Activated T-cell treated with anti-CD3 and anti-CD28 coated beads for 48 hours (primary cell): ENCODE measurements at regions not wholly inside any gene's neighbourhood (a gene's known extent, or its start where the extent isn't known, plus 50 kb on each side); places are given as distances from the start of the nearest gene placed in this dataset.
"Not testable (repeated sequence)": the region's sequence is repeated elsewhere in the genome, so short reads cannot be mapped to it uniquely, and the experiment has no call there.

ENCODE experiments used
- DNase-seq: peaks from one replicate; pipeline ENCODE4 v3.0.0-alpha.2; 2020; ENCODE audit warnings: low read depth

DNA sequence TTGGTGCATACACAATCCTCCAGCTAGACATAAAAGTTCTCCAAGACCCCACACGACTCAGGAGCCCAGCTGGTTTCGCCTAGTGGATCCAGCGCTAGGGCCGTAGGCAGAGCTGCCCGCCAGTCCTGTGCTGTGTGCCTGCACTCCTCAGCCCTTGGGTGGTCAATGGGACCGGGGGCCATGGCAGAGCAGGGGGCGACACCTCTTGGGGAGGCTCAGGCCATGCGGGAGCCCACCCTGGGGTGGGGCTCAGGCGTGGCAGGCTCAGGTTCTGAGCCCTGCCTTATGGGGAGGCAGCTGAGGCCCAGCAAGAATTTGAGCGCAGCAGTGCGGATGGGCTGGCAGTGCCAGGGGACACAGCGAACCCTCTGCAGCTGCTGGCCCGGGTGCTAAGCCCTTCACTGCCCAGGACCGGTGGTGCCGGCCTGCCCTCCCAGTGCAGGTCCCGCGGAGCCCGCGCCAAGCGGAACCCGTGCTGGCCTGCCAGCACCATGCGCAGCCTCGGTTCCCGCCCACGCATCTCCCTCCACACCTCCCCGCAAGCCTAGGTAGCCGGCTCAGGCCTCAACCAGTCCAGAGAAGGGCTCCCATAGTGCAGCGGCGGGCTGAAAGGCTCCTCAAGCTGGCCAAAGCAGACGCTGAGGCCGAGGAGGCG, 1566.6 kb upstream of the SLC39A10 start:
- DNase-seq: no peak

DNA sequence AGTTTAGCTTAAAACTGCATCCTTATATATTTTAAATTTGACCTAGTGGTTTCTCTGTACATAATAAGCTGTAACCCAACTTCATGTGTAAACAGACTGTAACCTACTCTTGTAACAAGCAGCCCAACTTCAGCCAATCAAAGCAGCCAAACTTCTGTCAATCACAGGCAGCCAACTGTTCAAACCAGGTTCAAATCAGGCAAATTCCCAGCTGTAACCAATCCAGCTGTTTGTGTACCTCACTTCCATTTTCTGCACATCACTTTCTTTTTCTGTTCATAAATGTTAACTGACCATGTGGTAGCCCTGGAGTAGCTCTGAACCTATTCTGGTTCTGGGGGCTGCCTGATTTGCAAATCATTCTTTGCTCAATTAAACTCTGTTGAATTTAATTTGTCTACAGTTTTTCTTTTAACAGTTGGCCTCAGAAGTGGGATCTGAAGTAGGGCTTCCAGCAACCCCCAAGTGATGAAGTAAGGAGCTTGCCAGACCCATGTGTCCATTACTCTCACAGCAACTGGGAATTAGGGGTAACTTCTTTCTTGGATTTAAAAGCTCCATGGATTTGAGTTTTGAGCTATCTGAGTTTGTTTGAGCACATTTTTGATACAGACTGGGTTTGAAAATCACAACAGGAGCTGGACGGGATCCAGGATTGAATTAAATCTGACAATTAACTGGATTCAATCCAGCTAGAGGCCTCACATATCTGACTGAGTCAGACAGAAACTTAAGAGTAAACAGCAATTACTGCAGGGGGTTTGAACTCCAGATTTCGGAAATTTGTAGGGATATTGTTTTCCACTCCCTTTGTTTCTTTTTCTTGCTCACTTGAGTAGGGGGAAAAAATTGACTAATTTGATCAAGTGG, 1569.7 kb upstream of the SLC39A10 start:
- DNase-seq: no peak

DNA sequence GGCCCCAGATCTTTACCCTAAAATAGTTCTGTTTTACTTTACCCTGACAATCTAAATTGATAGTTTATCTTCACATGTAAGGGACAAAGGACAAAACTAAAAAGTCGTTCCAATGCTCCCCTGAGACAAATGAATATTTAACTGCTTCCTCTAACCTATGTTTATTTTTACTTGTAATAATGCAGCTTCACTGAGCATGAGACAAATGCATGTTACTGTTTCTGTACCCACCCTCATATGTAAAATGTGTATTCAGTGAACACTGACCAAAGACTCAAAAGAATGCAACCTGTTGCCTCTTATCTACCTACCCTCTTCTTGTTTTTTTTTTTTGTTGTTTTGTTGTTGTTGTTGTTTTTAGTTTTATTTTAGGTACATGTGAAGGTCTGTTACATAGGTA, 1570.9 kb upstream of the SLC39A10 start:
- DNase-seq: no peak

DNA sequence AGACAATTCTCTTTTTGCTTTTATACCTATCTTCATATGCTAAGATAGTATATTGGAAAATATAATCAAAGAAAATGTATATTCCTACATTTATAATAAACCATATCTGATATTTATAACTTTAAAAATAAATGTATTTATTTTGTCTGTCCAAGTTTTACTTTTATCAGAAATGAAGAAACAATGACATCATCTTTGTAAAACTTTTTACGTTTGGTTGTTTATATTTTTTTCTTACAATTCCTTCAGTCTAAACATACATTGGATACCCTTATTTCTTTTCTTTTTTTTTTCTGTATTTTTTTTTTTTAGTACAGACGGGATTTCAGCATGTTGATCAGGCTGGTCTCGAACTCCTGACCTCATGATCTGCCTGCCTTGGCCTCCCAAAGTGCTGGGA, 1577.0 kb upstream of the SLC39A10 start:
- DNase-seq: no peak

DNA sequence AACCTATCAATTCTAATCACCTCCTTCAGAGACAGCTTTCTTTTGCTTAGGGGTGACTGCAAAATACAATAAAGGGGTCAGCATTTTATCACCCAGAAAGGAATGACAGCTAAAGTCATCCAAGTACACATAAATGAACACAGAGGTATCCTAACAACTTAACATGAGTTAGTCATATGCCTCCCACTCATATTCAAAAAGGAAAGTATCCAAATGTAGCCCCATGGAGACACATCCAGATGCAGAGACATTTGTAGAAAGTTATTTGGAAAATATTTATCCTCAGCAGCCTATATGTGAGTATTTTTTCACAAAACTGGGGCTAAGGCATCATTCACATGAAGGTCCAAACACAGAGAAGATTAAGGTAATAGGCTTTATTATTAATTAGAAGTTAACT, 1579.7 kb upstream of the SLC39A10 start:
- DNase-seq: no peak

DNA sequence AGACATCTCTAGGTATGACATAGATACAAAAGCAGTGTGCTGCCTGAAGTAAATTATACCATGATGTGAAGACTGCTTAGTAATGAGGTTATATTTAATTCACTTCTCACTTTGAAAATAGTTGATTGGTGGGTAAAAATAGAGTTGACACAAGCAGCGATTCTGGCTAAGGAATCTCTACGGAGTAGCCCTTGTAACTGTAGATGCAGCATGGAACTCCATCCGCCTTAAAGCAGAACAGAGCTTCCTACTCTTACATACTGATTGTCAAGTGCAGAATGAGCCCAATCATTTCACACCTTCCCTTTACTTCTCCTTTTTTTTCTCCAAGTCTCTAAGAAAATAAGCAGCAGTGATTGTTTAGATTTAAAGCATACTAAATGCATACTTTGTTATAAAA, 1594.6 kb upstream of the SLC39A10 start:
- DNase-seq: no peak

DNA sequence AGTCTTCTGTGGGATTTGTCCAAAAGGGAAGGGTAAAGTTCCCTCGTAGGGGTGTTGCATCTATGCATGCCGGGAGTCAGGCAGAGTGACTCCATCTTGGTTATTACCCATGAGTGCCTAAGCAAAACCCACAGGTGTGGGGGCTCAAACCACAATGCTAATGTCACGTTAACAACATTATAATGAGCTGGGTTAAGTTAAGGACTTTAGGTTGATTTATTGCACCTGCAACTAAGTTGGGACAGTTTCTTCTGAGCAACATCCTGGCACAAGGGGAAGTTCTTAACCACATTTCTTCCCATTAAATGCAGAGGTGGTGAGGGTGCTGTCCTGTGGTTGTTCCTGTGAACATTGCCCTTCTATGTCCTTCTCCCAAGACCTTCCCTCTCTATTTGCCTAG, 1596.8 kb upstream of the SLC39A10 start:
- no peak for DNase-seq

DNA sequence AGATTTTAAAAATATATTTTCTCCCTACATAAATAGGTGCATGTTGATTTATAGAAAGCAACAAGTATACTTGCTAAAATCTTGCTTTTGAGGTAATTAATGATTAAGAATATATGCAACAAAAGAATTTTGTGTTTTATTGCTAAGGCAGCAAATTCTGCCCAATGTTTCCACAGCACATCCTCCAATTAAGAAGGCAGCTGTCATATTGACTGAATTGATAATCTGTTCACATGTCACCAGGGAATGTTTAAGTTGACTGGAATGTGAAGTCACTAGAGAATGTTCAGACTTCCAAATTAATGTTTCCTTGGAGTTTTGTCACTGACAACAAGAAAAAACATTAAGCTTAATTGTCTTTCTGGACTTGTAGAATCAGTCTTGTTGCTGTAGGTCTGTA, 1602.7 kb upstream of the SLC39A10 start:
- DNase-seq: no peak

DNA sequence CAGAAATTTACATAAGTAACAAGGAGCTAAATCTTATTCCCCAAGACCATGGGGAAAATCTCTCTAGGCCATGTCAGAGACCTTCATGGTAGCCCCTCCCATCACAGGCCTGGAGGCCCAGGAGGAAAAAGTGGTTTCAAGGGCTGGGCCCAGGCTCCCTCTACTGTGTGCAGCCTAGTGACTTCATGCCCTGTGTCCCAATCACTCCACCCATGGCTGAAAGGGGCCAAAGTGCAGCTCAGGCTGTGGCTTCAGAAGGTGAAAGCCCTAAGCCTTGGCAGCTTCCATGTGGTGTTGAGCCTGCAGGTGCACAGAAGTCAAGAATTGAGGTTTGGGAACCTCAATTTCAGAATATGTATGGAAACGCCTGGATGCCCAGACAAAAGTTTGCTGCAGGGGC, 1612.7 kb upstream of the SLC39A10 start:
- no peak for DNase-seq

DNA sequence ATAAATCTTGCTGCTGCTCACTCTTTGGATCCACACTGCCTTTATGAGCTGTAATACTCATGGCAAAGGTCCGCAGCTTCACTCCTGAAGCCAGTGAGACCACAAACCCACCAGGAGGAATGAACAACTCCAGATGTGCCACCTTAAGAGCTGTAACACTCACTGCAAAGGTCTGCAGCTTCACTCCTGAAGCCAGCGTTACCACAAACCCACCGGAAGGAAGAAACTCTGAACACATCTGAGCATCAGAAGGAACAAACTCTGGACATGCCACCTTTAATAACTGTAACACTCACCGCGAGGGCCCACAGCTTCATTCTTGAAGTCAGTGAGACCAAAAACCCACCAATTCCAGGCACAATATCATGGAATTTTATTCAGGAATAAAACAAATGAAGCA, 1635.9 kb upstream of the SLC39A10 start:
- not testable (repeated sequence) for DNase-seq

DNA sequence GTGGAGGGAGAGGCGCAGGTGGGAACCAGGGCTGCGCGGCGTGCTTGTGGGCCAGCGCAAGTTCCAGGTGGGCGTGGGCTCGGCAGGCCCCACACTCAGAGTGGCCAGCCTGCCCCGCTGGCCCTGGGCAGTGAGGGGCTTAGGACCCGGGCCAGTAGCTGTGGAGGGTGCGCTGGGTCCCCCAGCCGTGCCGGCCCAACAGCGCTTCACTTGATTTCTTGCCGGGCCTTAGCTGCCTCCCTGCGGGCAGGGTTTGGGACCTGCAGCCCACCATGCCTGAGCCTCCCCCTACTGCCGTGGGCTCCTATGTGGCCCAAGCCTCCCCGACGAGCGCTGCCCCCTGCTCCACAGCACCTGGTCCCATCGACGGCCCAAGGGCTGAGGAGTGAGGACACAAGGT, 1636.9 kb upstream of the SLC39A10 start:
- DNase-seq: no peak

DNA sequence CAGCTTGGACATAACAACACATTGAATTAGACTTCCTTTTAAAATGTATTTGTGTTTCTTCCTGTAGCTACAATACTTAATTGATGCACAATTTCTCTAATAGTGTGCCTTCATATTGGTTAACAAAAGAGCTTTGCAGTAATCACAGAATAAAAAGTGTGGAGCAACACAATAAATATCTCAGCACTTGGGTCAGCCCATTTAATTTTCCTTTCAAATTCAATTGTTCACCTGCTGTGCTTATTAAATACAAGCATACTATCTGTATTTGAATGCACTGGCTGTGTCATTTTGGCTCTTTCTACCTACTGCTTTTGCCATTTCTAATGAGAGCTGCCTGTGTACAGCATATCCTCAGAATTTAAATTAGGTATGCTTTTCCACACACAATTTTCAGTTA, 1641.3 kb upstream of the SLC39A10 start:
- no peak for DNase-seq

DNA sequence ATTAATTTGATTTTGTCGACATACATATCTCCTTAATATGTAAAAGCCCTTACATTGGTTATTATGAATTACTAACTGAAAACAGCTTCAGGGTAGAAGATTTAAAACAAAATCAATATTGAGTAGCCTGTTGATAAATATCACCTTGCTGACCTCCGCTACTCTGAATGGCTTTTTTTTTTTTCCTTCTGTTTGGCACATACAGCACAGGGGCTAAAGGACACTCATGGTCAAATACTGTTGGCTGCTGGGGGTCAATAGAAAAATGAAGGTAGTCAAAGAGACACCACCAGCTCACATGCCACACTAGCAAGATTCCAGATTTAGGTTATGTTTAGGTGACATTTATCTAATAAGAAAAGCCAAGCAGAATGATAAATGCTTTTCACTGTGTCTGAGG, 1642.4 kb upstream of the SLC39A10 start:
- DNase-seq: no peak

DNA sequence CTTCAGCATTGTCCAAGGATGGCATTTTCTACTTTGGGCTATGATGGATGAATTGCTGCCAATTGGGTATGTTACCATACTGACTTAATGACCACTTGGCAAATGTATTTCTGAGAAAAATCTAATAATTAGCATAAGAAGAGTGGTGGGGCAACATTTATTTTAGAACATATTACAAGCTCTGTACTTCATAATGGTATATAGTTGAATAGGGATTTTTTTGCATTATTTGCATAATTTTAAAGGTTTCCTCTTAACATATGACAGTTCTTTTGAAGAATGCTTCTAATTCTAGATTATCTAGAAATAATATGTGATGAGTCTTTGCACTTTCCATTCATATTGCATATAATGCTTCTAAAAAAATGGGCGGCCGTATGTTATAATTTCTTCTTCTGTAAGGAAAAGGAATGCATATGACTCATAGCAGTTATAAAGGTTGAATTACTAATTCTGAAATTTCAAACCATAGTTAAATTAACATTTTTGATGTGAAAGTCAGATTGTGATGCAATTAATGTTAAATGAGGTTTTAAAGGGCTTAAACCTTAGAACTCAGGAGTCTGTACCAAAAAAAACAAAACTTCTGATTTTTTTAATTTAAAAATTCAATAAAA, 1652.3 kb upstream of the SLC39A10 start:
- DNase-seq: no peak

DNA sequence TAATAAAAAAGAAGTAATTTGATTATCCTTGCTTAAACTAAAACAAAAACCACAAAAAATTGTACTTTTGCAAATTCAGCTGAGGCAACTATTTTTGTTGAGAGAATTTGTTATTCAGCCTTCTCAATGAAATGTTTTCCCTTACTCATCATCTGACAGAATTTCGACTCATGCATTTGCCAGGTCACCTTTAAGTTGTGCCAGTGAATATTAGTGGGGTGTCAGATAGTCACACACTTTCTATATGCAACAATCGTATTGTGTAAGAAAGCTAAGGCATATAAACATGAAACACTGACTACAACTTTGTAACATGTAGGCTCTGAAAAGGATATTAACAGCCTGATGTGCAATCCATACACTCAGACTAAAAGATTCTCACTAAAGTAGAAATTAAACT, 1653.1 kb upstream of the SLC39A10 start:
- DNase-seq: no peak

DNA sequence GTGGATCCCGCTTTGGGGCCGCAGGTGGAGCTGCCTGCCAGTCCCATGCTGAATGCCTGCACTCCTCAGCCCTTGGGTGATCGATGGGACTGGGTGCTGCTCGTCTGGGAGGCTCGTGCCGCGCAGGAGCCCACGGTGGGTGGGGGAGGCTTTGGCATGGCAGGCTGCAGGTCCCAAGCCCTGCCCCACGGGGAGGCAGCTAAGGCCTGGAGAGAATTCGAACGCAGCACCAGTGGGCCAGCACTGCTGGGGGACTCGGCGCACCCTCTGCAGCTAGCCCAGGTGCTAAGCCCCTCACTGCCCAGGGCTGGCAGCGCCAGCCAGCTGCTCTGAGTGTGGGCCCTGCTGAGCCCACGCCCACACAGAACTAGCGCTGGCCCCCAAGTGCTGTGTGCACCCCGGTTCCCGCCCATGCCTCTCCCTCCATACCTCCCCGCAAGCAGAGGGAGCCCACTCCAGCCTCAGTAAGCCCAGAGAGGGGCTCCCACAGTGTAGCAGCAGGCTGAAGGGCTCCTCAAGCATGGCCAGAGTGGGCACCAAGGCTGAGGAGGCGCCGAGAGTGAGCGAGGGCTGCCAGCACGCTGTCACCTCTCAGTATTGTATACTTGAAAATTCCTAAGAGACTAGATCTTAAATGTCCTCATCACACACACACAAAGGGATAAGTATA, 1654.2 kb upstream of the SLC39A10 start:
- DNase-seq: no peak

DNA sequence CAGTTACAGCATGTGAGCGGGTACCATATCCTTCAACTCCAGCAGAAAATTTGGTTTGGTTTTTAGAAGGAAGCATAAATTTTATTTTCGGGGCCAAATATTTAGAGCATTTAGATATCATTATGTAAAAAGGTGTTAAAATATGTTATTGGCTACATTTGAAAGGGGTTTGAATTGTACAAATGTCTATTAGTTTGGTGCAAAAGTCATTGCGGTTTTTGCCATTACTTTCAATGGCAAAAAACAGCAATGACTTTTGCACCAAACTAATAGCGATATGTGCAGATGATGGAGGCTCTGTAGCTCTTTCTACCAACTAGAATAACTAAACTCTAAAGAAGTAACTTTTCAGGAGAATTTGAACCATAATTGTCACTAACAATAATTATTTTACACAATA, 1666.2 kb upstream of the SLC39A10 start:
- no peak for DNase-seq

DNA sequence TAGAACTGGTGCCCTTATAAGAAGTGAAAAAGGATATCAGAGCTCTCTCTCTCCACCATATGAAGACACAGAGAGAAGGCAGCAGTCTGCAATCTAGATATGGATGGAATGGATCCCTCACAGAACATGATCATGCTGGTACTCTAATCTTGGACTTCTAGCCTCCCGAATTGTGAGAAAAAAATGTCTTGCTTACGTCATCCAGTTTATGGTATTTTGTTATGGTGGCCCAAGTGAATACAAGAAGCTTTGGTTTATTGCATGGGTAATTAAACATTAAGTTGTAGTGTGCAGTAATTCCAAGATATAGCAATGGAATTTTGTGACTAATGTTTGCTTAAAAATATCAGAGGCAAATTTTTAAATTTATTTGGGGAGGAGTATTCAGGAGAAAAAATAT, 1667.4 kb upstream of the SLC39A10 start:
- no peak for DNase-seq

DNA sequence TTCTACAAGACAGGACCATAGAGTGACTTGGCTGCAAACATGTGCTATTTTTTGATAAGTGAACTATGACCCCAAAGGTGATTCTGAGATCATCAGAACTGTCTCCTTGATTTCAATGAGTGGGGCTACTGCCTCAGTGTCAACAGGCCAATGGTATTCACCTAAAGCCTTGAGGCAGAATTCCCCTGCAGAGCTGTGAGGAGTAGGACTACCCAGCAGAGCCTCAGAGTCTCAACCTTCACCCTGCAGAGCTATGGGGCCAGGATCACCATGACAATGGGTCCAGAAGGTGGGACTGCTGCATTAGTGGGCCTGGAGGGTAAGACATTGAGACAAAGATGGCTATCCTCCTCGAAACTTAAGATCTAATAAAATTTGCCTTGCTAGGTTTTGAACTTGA, 1668.2 kb upstream of the SLC39A10 start:
- no peak for DNase-seq

DNA sequence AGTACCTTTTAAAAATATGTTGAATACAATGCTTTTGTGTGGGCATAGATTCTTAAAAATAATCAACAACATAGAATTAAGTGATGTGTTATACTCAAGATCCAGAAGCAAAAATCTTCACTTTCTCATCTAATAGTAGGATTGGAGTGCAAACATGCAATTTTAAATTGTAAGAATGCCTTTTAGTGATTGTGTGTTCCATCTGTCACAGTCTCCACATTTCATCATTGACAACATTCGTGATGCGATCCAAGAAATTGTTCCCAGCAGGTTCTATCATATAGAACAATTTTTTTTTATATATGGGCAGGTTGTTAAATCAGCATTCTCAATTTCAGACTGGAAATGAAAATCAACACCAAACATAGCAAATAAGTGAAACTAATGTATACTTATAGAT, 1671.8 kb upstream of the SLC39A10 start:
- DNase-seq: no peak

DNA sequence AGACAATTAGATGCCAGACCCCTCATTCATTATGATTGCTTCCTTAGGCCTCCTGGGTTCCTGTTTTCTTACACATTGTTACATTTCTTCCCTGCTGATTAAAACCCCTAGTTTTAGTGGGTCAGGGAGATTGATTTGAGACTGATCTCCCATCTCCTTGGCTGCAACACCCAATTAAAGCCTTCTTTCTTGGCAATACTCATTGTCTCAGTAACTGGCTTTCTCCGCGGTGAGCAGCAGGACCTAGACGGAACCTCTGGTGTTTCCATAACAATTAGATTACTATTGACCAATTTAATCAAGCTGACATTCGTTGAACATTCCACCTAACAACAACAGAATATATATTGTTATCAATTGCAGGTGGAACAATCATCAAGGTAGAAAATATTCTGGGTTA, 1676.4 kb upstream of the SLC39A10 start:
- no peak for DNase-seq

DNA sequence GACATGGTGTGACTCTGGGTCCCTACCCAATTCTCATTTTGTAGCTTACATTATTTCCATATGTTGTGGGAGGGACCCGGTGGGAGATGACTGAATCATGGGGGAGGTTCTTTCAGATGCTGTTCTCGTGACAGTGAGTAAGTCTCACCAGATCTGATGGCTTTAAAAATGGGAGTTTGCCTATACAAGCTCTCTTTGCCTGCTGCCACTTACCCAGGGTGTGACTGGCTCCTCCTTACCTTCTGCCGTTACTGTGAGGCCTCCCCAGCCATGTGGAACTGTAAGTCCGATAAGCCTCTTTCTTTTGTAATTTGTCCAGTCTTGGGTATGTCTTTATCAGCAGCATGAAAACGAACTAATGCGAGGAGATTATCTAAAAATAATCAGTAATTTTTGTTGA, 1683.2 kb upstream of the SLC39A10 start:
- no peak for DNase-seq

DNA sequence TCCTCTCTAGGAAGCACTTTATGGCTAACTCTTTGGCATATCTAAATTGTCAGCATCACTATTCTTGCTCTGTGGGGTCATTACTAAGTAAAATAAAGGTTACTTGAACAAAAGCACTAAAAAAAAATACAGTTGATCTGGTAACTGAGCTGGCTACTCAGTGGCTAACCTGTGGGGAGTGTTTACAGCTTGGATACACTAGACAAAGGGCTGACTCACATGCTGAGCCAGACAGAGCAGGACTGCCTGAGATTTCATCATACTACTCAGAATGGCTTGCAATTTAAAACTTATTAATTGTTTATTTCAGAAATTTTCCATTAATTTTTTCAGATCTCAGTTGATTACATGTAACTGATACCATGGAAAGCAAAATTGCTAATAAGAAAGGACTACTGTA, 1690.4 kb upstream of the SLC39A10 start:
- DNase-seq: no peak
